ENCODE measurements at regions not wholly inside any gene's neighbourhood (a gene's known extent, or its start where the extent isn't known, plus 50 kb on each side); places are given as distances from the start of the nearest gene placed in this dataset.

- peak; percentile 52 to 54 for ATAC-seq (replicated peaks in 1 of 2)
- Mint-ChIP-seq H3K36me3 (ENCODE audit: insufficient read depth in 2 of 2) (peaks cover 7 to 16% of the 10 kb centered on the region in 2 donors), H3K4me1 (ENCODE audit: low read depth) (peaks cover 26% of the 10 kb centered on the region), H3K27me3 (ENCODE audit: low read depth) (peaks cover 51% of the 10 kb centered on the region), H3K27ac (no peak overlapping the region), H3K4me3 (peak overlapping the region; percentile 16 to 55), H3K9me3 (peaks cover 5 to 11% of the 10 kb centered on the region in 2 donors)
- DNase-seq: peak; percentile 8 to 11
These were observed 67.0 kb upstream of the CXCL13 start for GRCh38 chr4:77538574-77539157.

All from activated T-cell treated with anti-CD3 and anti-CD28 coated beads, Interleukin-2, amount 50 U/mL, for 72 hours (primary cell).